HCT116 (cell line): ENCODE measurements at regions not wholly inside any gene's neighbourhood (a gene's known extent, or its start where the extent isn't known, plus 50 kb on each side); places are given as distances from the start of the nearest gene placed in this dataset.
A peak's percentile ranks its signal among the peaks of the same experiment; 100 is the strongest.

Source experiments
- ATAC-seq: fragments of 200-7000 bp; cut with Tn5 transposase; 2 replicates; pipeline ENCODE4 v1.9.1; 2020; ENCODE audit warnings: mild to moderate bottlenecking, moderate library complexity
- BruUV-seq: library from RNA; stranded (reverse); fragments of 400-500 nt; replicated peaks from 2 replicates; lab custom pipeline; 2021; lab: Mats Ljungman, UMichigan
- CTCF ChIA-PET: fragments of 300-600 bp; sonication (Branson Sonifier 250); formaldehyde crosslinking; loops from one replicate; lab custom pipeline; 2021; ENCODE audit warnings: antibody characterized with exemption; lab: Charles Lee
- POLR2A ChIA-PET: fragments of 300-600, 350-600 bp; sonication (Branson Sonifier 250); formaldehyde crosslinking; loops from one replicate; lab custom pipeline; 2021; ENCODE audit warnings: antibody characterized with exemption; lab: Charles Lee
- RAD21 ChIA-PET, 2 experiments: fragments of 300-600 bp; sonication (Branson Sonifier 250); formaldehyde crosslinking; loops; one replicate each; lab custom pipeline; 2023; ENCODE audit warnings: low total read pairs in 2 of 2; ENCODE audit not compliant: uncharacterized antibody in 2 of 2, unreplicated experiment in 2 of 2, low non-redundant PET in 1 of 2; lab: Charles Lee
- DNase-seq: peaks from one replicate; pipeline ENCODE4 v3.0.0-alpha.2; 2010; ENCODE audit warnings: low read depth, low spot score
- H2AFZ ChIP-seq: fragments of 200-600 bp; shearing (Covaris generic), sonication (generic); 2 replicates; pipeline ENCODE4 v1.6.1; 2017; ENCODE audit warnings: low read depth, mixed run types, mixed read lengths, antibody characterized with exemption, low read length; ENCODE audit not compliant: poor library complexity, severe bottlenecking
- H3K27ac ChIP-seq: 2 replicates; pipeline ENCODE4 v1.5.1; 2012; ENCODE audit warnings: low read depth, low read length
- H3K27me3 ChIP-seq: fragments of 200-600 bp; sonication (generic); 2 replicates; pipeline ENCODE4 v1.6.1; 2016; ENCODE audit warnings: mixed run types, low read length, mixed read lengths; ENCODE audit not compliant: insufficient read depth
- H3K36me3 ChIP-seq, 2 experiments: fragments of 200-500 bp in 1 of 2; fragments of 200-600 bp in 1 of 2; sonication (Bioruptor generic) in 1 of 2; sonication (generic) in 1 of 2; 2 replicates each; pipeline versions ENCODE4 v1.5.1 to v1.6.1; 2014 to 2016; ENCODE audit warnings: low read length in 2 of 2, inconsistent platforms in 1 of 2, mixed read lengths in 1 of 2, mixed run types in 1 of 2; ENCODE audit not compliant: insufficient read depth in 2 of 2, control insufficient read depth in 1 of 2
- H3K4me1 ChIP-seq, 2 experiments: fragments of 200-600 bp in 1 of 2; sonication (generic) in 1 of 2; 2 replicates each; pipeline versions ENCODE4 v1.5.1 to v1.6.1; 2012 to 2017; ENCODE audit warnings: low read length in 2 of 2, inconsistent platforms in 1 of 2, mild to moderate bottlenecking in 1 of 2, mixed read lengths in 1 of 2, mixed run types in 1 of 2, moderate library complexity in 1 of 2; ENCODE audit not compliant: insufficient read depth in 2 of 2, control insufficient read depth in 1 of 2
- H3K4me2 ChIP-seq: fragments of 200-600 bp; sonication (generic); 2 replicates; pipeline ENCODE4 v1.6.1; 2017; ENCODE audit warnings: mixed run types, low read length, mixed read lengths
- H3K4me3 ChIP-seq, 2 experiments: fragments of 200-600 bp in 1 of 2; sonication (generic) in 1 of 2; replicated peaks in 1 of 2; 2 replicates each; pipeline ENCODE4 v1.5.1; 2011 to 2016; ENCODE audit warnings: low read length in 2 of 2, control low read depth in 1 of 2, low read depth in 1 of 2, mild to moderate bottlenecking in 1 of 2, mixed read lengths in 1 of 2, mixed run types in 1 of 2
- H3K79me2 ChIP-seq: fragments of 200-600 bp; sonication (generic); 2 replicates; pipeline ENCODE4 v1.6.1; 2017; ENCODE audit warnings: mild to moderate bottlenecking, mixed run types, low read length, moderate library complexity, mixed read lengths; ENCODE audit not compliant: insufficient read depth
- H3K9ac ChIP-seq: fragments of 200-600 bp; sonication (generic); 2 replicates; pipeline ENCODE4 v1.6.1; 2016; ENCODE audit warnings: low read length, mixed read lengths
- H3K9me2 ChIP-seq: fragments of 200-600 bp; sonication (generic), shearing (Covaris generic); 2 replicates; pipeline ENCODE4 v1.6.1; 2017; ENCODE audit warnings: mixed run types, mild to moderate bottlenecking, moderate library complexity; ENCODE audit not compliant: insufficient read depth
- H3K9me3 ChIP-seq, 2 experiments: fragments of 200-500 bp in 1 of 2; fragments of 200-600 bp in 1 of 2; sonication (Bioruptor generic) in 1 of 2; sonication (generic) in 1 of 2; 2 replicates each; pipeline ENCODE4 v1.6.1; 2014 to 2017; ENCODE audit warnings: low read length in 2 of 2, mixed read lengths in 2 of 2, inconsistent platforms in 1 of 2, low read depth in 1 of 2, mild to moderate bottlenecking in 1 of 2, mixed run types in 1 of 2, moderate library complexity in 1 of 2; ENCODE audit not compliant: control insufficient read depth in 1 of 2, insufficient read depth in 1 of 2
- H4K20me1 ChIP-seq: fragments of 200-600 bp; sonication (generic), shearing (Covaris generic); 2 replicates; pipeline ENCODE4 v1.6.1; 2017; ENCODE audit warnings: mixed run types, mild to moderate bottlenecking, moderate library complexity; ENCODE audit not compliant: insufficient read depth
- CEBPB ChIP-seq: IDR thresholded peaks from 2 replicates; pipeline ENCODE4 v1.6.1; 2012; ENCODE audit warnings: low read depth
- CTCF ChIP-seq, 3 experiments: fragments of 200-600 bp in 1 of 3; sonication (generic) in 1 of 3; IDR thresholded peaks in 2 of 3; conservative IDR thresholded peaks in 1 of 3; 2 replicates each; pipeline ENCODE4 v1.5.1; 2012 to 2017; ENCODE audit warnings: low read depth in 2 of 3, low read length in 2 of 3, antibody characterized with exemption in 1 of 3, borderline replicate concordance in 1 of 3, control low read depth in 1 of 3, mild to moderate bottlenecking in 1 of 3, mixed read lengths in 1 of 3, mixed run types in 1 of 3, moderate library complexity in 1 of 3; ENCODE audit not compliant: insufficient read depth in 1 of 3
- EZH2 ChIP-seq: fragments of 200-600 bp; sonication (generic); IDR thresholded peaks from 2 replicates; pipeline ENCODE4 v1.6.1; 2017; ENCODE audit warnings: antibody characterized with exemption, mixed run types
- EZH2phosphoT487 ChIP-seq: fragments of 200-600 bp; IDR thresholded peaks from 2 replicates; pipeline ENCODE4 v1.6.1; 2018; ENCODE audit warnings: antibody characterized with exemption, borderline replicate concordance
- intact Hi-C: fragments of 100-400 bp; cut with micrococcal nuclease; formaldehyde crosslinking; loops from 2 replicates; pipeline ENCODE4 v1.10.0; 2022

- TF ChIP-seq EZH2phosphoT487 (no peak), CEBPB (no peak), CTCF (IDR thresholded peaks at IDR 0.05 in 2 of 3, conservative IDR thresholded peaks at IDR 0.05 in 1 of 3; ENCODE audit: borderline replicate concordance in 1 of 3, insufficient read depth in 1 of 3, low read depth in 2 of 3, low read length in 2 of 3) (no peak)
Observed at GRCh38 chr3:148197061-148197460, 500.6 kb upstream of the AGTR1 start (continued).

- ChIA-PET POLR2A (no interaction called here), CTCF (interaction anchor here (1.0 to 1.2 kb wide), 2 partner anchors 10 to 11 kb away, joined by 3 to 4 read pairs; no protein-coding TSS in a partner anchor)
- intact Hi-C loops: no loop called here
- no peaks in the 10 kb centered on the region for H3K27me3 ChIP-seq
- H3K4me1 ChIP-seq: no peaks in the 10 kb centered on the region
- no peaks in the 10 kb centered on the region for H4K20me1 ChIP-seq
- ATAC-seq: no peak
- H3K4me2 ChIP-seq: no peak overlapping the region
- H3K36me3 ChIP-seq: no peaks in the 10 kb centered on the region
- no peaks in the 10 kb centered on the region for H3K79me2 ChIP-seq
- DNase-seq: no peak
- no peak overlapping the region for H2AFZ ChIP-seq
- no TSS peak for BruUV-seq
- TF ChIP-seq CTCF (IDR thresholded peaks at IDR 0.05 in 2 of 3, conservative IDR thresholded peaks at IDR 0.05 in 1 of 3; ENCODE audit: borderline replicate concordance in 1 of 3, insufficient read depth in 1 of 3, low read depth in 2 of 3, low read length in 2 of 3) (peak in 1 of 3 experiments; percentile 13; a peak in 1 of 6 replicates), EZH2 (no peak)
- TF ChIP-seq, all 23 proteins: peak for 1
- RAD21 ChIA-PET: no interaction called here
- Histone ChIP-seq H3K4me3 (no peak overlapping the region), H3K9me3 (no peaks in the 10 kb centered on the region), H3K9me2 (no peaks in the 10 kb centered on the region), H3K27ac (no peak overlapping the region), H3K9ac (no peak overlapping the region)
Observed at GRCh38 chr3:148202386-148202785, 495.3 kb upstream of the AGTR1 start.
